Upper lobe of left lung (tissue), 4 donors: ENCODE measurements at regions not wholly inside any gene's neighbourhood (a gene's known extent, or its start where the extent isn't known, plus 50 kb on each side); places are given as distances from the start of the nearest gene placed in this dataset.

Experiments used
- CTCF ChIP-seq, 6 experiments: fragments of 450-650 bp in 4 of 6; fragments of 200-600 bp in 2 of 6; sonication (generic) in 2 of 6; IDR thresholded peaks; one replicate each; pipeline ENCODE4 v1.5.1; 2016 to 2019; ENCODE audit warnings: antibody characterized with exemption in 6 of 6
- EP300 ChIP-seq, 4 donors: sonication (generic); formaldehyde crosslinking; IDR thresholded peaks; one replicate each; pipeline ENCODE4 v1.5.1; 2017; ENCODE audit warnings: antibody characterized with exemption in 4 of 4, control low read depth in 2 of 4

- TF ChIP-seq EP300 (IDR thresholded peaks at IDR 0.05) (no peak), CTCF (IDR thresholded peaks at IDR 0.05) (no peak)
Observed at GRCh38 chr15:77688266-77688665, 55.6 kb upstream of the LINGO1 start.
